GM18505 (cell line): ENCODE measurements at regions not wholly inside any gene's neighbourhood (a gene's known extent, or its start where the extent isn't known, plus 50 kb on each side); places are given as distances from the start of the nearest gene placed in this dataset.

Source experiments
- ATAC-seq: cut with Tn5 transposase; IDR thresholded peaks from one replicate; pipeline ENCODE4 v1.9.1; 2021; ENCODE audit not compliant: unreplicated experiment
- POLR2A ChIP-seq: IDR thresholded peaks from 4 replicates; pipeline ENCODE4 v1.6.1; 2011; ENCODE audit warnings: borderline replicate concordance; ENCODE audit not compliant: insufficient read depth, insufficient read length; ENCODE audit errors: extremely low read depth

GRCh38 chr13:69306766-69307165, 800.9 kb upstream of the ATXN8OS start:
- TF ChIP-seq POLR2A: no peak
- ATAC-seq: no peak

GRCh38 chr13:69300131-69300530, 807.5 kb upstream of the ATXN8OS start:
- ATAC-seq: no peak
- no peak for TF ChIP-seq POLR2A

- TF ChIP-seq POLR2A: no peak
- ATAC-seq: no peak
Measured at GRCh38 chr13:69296130-69296529, 811.5 kb upstream of the ATXN8OS start.

- TF ChIP-seq POLR2A: no peak
- ATAC-seq: no peak
Measured at GRCh38 chr13:69292789-69293425, 814.7 kb upstream of the ATXN8OS start.

- TF ChIP-seq POLR2A: no peak
Measured at GRCh38 chr13:69291292-69291906, 816.2 kb upstream of the ATXN8OS start.

GRCh38 chr13:69288026-69288425, 819.6 kb upstream of the ATXN8OS start:
- no peak for TF ChIP-seq POLR2A
- ATAC-seq: no peak

More at GRCh38 chr13:69291292-69291906, 816.2 kb upstream of the ATXN8OS start:
- ATAC-seq: no peak

- ATAC-seq: no peak
Measured at GRCh38 chr13:69287050-69287698, 820.5 kb upstream of the ATXN8OS start.

GRCh38 chr13:69283837-69284236, 823.8 kb upstream of the ATXN8OS start:
- no peak for TF ChIP-seq POLR2A
- ATAC-seq: no peak

More at GRCh38 chr13:69287050-69287698, 820.5 kb upstream of the ATXN8OS start:
- no peak for TF ChIP-seq POLR2A

- TF ChIP-seq POLR2A: no peak
- no peak for ATAC-seq
Measured at GRCh38 chr13:69283301-69283700, 824.3 kb upstream of the ATXN8OS start.

GRCh38 chr13:69280399-69280798, 827.2 kb upstream of the ATXN8OS start:
- ATAC-seq: no peak
- no peak for TF ChIP-seq POLR2A

- no peak for ATAC-seq
- no peak for TF ChIP-seq POLR2A
Measured at GRCh38 chr13:69279213-69279612, 828.4 kb upstream of the ATXN8OS start.

GRCh38 chr13:69274231-69274630, 833.4 kb upstream of the ATXN8OS start:
- ATAC-seq: no peak
- TF ChIP-seq POLR2A: no peak

GRCh38 chr13:69264362-69265334, 843.0 kb upstream of the ATXN8OS start:
- ATAC-seq: no peak
- TF ChIP-seq POLR2A: no peak
